ENCODE measurements at regions not wholly inside any gene's neighbourhood (a gene's known extent, or its start where the extent isn't known, plus 50 kb on each side); places are given as distances from the start of the nearest gene placed in this dataset.
"Not testable (repeated sequence)": the region's sequence is repeated elsewhere in the genome, so short reads cannot be mapped to it uniquely, and the experiment has no call there.

- Mint-ChIP-seq H3K27me3 (no peaks in the 10 kb centered on the region), H3K9me3 (ENCODE audit: insufficient read depth) (peaks cover 7% of the 10 kb centered on the region), H3K4me3 (no peak overlapping the region), H3K4me1 (no peaks in the 10 kb centered on the region), H3K27ac (no peak overlapping the region)
- no peak overlapping the region for H2AFZ ChIP-seq (ENCODE audit: insufficient read depth, low read depth, low read length, poor library complexity, severe bottlenecking)
- TF ChIP-seq CTCF (IDR thresholded peaks at IDR 0.05) (no peak), EZH2 (IDR thresholded peaks at IDR 0.05; ENCODE audit: borderline replicate concordance, insufficient read depth, low read depth, low read length, poor library complexity, severe bottlenecking) (no peak)
- CTCF ChIA-PET: no interaction called here
- DNase-seq (no peak), ATAC-seq (ENCODE audit: low read depth) (no peak)
- no peaks in the 10 kb centered on the region for H3K27me3 ChIP-seq (replicated peaks in 1 of 4; ENCODE audit: control extremely low read depth in 1 of 4, control insufficient read depth in 3 of 4, insufficient read depth in 4 of 4, low read length in 3 of 4)
- H3K4me1 ChIP-seq (ENCODE audit: control insufficient read depth in 2 of 2, insufficient read depth in 2 of 2, low read length in 2 of 2): no peaks in the 10 kb centered on the region
- no peaks in the 10 kb centered on the region for H4K20me1 ChIP-seq (ENCODE audit: control insufficient read depth, insufficient read depth, low read length, poor library complexity, severe bottlenecking)
- no peak overlapping the region for H3K4me3 ChIP-seq (ENCODE audit: control extremely low read depth in 1 of 5, extremely low read depth in 1 of 5, insufficient read depth in 1 of 5, low read depth in 2 of 5, low read length in 4 of 5)
- WGBS (ENCODE audit: insufficient coverage): 100% methylated on average over 3 of the region's 5 CpGs
- H3K27ac ChIP-seq (ENCODE audit: low read length in 2 of 2): no peak overlapping the region
- intact Hi-C loops (cut with micrococcal nuclease): no loop called here
- POLR2A ChIA-PET: no interaction called here
- no peaks in the 10 kb centered on the region for H3K9me3 ChIP-seq (ENCODE audit: control extremely low read depth in 1 of 3, control insufficient read depth in 2 of 3, insufficient read depth in 1 of 3, low read length in 2 of 3)
- H3K36me3 ChIP-seq (replicated peaks in 1 of 2; ENCODE audit: control extremely low read depth in 1 of 2, control insufficient read depth in 1 of 2, extremely low read depth in 1 of 2, insufficient read depth in 2 of 2, low read length in 1 of 2): no peaks in the 10 kb centered on the region
- no peaks in the 10 kb centered on the region for H3K79me2 ChIP-seq (ENCODE audit: control insufficient read depth, insufficient read depth, low read length)
- no peak overlapping the region for H3K9ac ChIP-seq (ENCODE audit: low read length)
- no peak overlapping the region for H3K4me2 ChIP-seq (replicated peaks; ENCODE audit: low read depth, low read length, poor library complexity, severe bottlenecking)
Observed at GRCh38 chr2:125658583-125658982, 997.4 kb upstream of the GYPC start.

- WGBS (ENCODE audit: insufficient coverage): 61% methylated on average over 1 of the region's 1 CpG
- POLR2A ChIA-PET; CTCF ChIA-PET; H2AFZ ChIP-seq (ENCODE audit: insufficient read depth, low read depth, low read length, poor library complexity, severe bottlenecking); H4K20me1 ChIP-seq (ENCODE audit: control insufficient read depth, insufficient read depth, low read length, poor library complexity, severe bottlenecking); H3K79me2 ChIP-seq (ENCODE audit: control insufficient read depth, insufficient read depth, low read length); H3K4me3 Mint-ChIP-seq; H3K27ac Mint-ChIP-seq; H3K4me1 Mint-ChIP-seq; DNase-seq; H3K9me3 ChIP-seq (ENCODE audit: control extremely low read depth in 1 of 3, control insufficient read depth in 2 of 3, insufficient read depth in 1 of 3, low read length in 2 of 3); H3K27me3 Mint-ChIP-seq; ATAC-seq (ENCODE audit: low read depth); H3K9ac ChIP-seq (ENCODE audit: low read length); H3K27me3 ChIP-seq (replicated peaks in 1 of 4; ENCODE audit: control extremely low read depth in 1 of 4, control insufficient read depth in 3 of 4, insufficient read depth in 4 of 4, low read length in 3 of 4); H3K4me2 ChIP-seq (replicated peaks; ENCODE audit: low read depth, low read length, poor library complexity, severe bottlenecking); H3K36me3 ChIP-seq (replicated peaks in 1 of 2; ENCODE audit: control extremely low read depth in 1 of 2, control insufficient read depth in 1 of 2, extremely low read depth in 1 of 2, insufficient read depth in 2 of 2, low read length in 1 of 2); intact Hi-C loops (cut with micrococcal nuclease); H3K4me1 ChIP-seq (ENCODE audit: control insufficient read depth in 2 of 2, insufficient read depth in 2 of 2, low read length in 2 of 2); H3K27ac ChIP-seq (ENCODE audit: low read length in 2 of 2); H3K4me3 ChIP-seq (ENCODE audit: control extremely low read depth in 1 of 5, extremely low read depth in 1 of 5, insufficient read depth in 1 of 5, low read depth in 2 of 5, low read length in 4 of 5): not testable (repeated sequence)
- H3K9me3 Mint-ChIP-seq (ENCODE audit: insufficient read depth): peaks cover 12% of the 10 kb centered on the region
Observed at GRCh38 chr2:125660369-125660768, 995.6 kb upstream of the GYPC start.
